MM.1S (cell line): ENCODE measurements at regions not wholly inside any gene's neighbourhood (a gene's known extent, or its start where the extent isn't known, plus 50 kb on each side); places are given as distances from the start of the nearest gene placed in this dataset.
A peak's percentile ranks its signal among the peaks of the same experiment; 100 is the strongest.

Experiments
- DNase-seq: peaks from one replicate; pipeline ENCODE4 v3.0.0-alpha.2; 2015
- H2AFZ ChIP-seq: fragments of 300-600 bp; sonication (generic); 2 replicates; pipeline ENCODE4 v1.6.0; 2016; ENCODE audit warnings: antibody characterized with exemption, low read length
- H3F3A ChIP-seq: fragments of 300-600 bp; sonication (generic); 2 replicates; pipeline ENCODE4 v1.6.1; 2016; ENCODE audit warnings: mild to moderate bottlenecking, antibody characterized with exemption, low read length, moderate library complexity, mixed read lengths; ENCODE audit not compliant: insufficient read depth
- H3K27ac ChIP-seq: fragments of 300-600 bp; sonication (generic); 2 replicates; pipeline ENCODE4 v1.5.1; 2016; ENCODE audit warnings: mild to moderate bottlenecking, low read length
- H3K27me3 ChIP-seq: fragments of 300-600 bp; sonication (generic); replicated peaks from 2 replicates; pipeline ENCODE4 v1.6.0; 2016; ENCODE audit warnings: low read length; ENCODE audit not compliant: insufficient read depth
- H3K36me3 ChIP-seq: fragments of 300-600 bp; sonication (generic); replicated peaks from 2 replicates; pipeline ENCODE4 v1.6.1; 2016; ENCODE audit warnings: mild to moderate bottlenecking, low read length, mixed read lengths; ENCODE audit not compliant: insufficient read depth
- H3K4me1 ChIP-seq: fragments of 300-600 bp; sonication (generic); 2 replicates; pipeline ENCODE4 v1.6.1; 2016; ENCODE audit warnings: low read length, mixed read lengths
- H3K4me2 ChIP-seq: fragments of 300-600 bp; sonication (generic); 2 replicates; pipeline ENCODE4 v1.6.0; 2016; ENCODE audit warnings: low read depth, low read length
- H3K4me3 ChIP-seq: fragments of 300-600 bp; sonication (generic); 2 replicates; pipeline ENCODE4 v1.5.1; 2016; ENCODE audit warnings: low read length, mixed read lengths
- H3K79me2 ChIP-seq: fragments of 300-600 bp; sonication (generic); 2 replicates; pipeline ENCODE4 v1.6.1; 2016; ENCODE audit warnings: mixed run types, low read length, mixed read lengths
- H3K9ac ChIP-seq: fragments of 300-600 bp; sonication (generic); 2 replicates; pipeline ENCODE4 v1.6.1; 2016; ENCODE audit warnings: low read length, mixed read lengths
- H3K9me2 ChIP-seq: fragments of 300-600 bp; sonication (generic); replicated peaks from 2 replicates; pipeline ENCODE4 v1.6.1; 2016; ENCODE audit warnings: mild to moderate bottlenecking, low read length, mixed read lengths; ENCODE audit not compliant: insufficient read depth
- H3K9me3 ChIP-seq: fragments of 300-600 bp; sonication (generic); replicated peaks from 2 replicates; pipeline ENCODE4 v1.6.1; 2016; ENCODE audit warnings: mild to moderate bottlenecking, low read length, mixed read lengths; ENCODE audit not compliant: insufficient read depth
- H4K20me1 ChIP-seq: fragments of 300-600 bp; sonication (generic); 2 replicates; pipeline ENCODE4 v1.6.1; 2016; ENCODE audit warnings: mild to moderate bottlenecking, low read length, moderate library complexity, mixed read lengths; ENCODE audit not compliant: insufficient read depth
- EZH2 ChIP-seq: fragments of 300-600 bp; sonication (generic); optimal IDR thresholded peaks from 2 replicates; pipeline ENCODE3; 2017; ENCODE audit warnings: low read depth, mild to moderate bottlenecking, antibody characterized with exemption, low read length, mixed read lengths
- EZH2phosphoT487 ChIP-seq: fragments of 300-600 bp; sonication (generic); IDR thresholded peaks from 2 replicates; pipeline ENCODE4 v1.6.1; 2018; ENCODE audit warnings: antibody characterized with exemption, low read length
- TF ChIP-seq, protein P1 (sequence below): fragments of 300-600 bp; sonication (generic); IDR thresholded peaks from 2 replicates; pipeline ENCODE4 v1.5.1; 2016; ENCODE audit warnings: antibody characterized with exemption, low read length, mixed read lengths

DNA sequence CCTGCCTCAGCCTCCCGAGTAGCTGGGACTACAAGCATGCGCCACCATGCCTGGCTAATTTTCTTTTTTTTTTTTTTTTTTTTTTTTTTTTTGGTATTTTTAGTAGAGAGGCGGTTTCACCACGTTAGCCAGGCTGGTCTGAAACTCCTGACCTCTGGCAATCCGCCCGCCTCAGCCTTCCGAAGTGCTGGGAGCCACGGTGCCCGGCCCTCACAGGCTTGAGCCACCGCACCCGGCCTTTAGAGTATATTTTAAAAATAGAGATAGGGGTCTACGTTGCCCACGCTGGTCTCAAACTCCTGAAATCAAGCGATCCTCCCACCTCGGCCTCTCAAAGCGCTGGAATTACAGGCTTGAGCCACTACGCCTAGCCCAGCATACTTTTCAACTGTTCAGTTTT lies 93.4 kb upstream of the CHD2 start:
- Histone ChIP-seq H3K4me3 (no peak overlapping the region), H3K79me2 (peaks cover 13% of the 10 kb centered on the region), H3K9me3 (no peaks in the 10 kb centered on the region), H3K4me1 (peaks cover 24% of the 10 kb centered on the region), H3K36me3 (no peaks in the 10 kb centered on the region), H3K27me3 (no peaks in the 10 kb centered on the region), H3K27ac (no peak overlapping the region), H3K4me2 (no peak overlapping the region), H3F3A (peaks cover 35% of the 10 kb centered on the region), H2AFZ (no peak overlapping the region), H3K9ac (no peak overlapping the region), H3K9me2 (no peaks in the 10 kb centered on the region), H4K20me1 (no peaks in the 10 kb centered on the region)
- no peak for TF ChIP-seq EZH2
- no peak for TF ChIP-seq EZH2phosphoT487
- TF ChIP-seq, protein P1, sequence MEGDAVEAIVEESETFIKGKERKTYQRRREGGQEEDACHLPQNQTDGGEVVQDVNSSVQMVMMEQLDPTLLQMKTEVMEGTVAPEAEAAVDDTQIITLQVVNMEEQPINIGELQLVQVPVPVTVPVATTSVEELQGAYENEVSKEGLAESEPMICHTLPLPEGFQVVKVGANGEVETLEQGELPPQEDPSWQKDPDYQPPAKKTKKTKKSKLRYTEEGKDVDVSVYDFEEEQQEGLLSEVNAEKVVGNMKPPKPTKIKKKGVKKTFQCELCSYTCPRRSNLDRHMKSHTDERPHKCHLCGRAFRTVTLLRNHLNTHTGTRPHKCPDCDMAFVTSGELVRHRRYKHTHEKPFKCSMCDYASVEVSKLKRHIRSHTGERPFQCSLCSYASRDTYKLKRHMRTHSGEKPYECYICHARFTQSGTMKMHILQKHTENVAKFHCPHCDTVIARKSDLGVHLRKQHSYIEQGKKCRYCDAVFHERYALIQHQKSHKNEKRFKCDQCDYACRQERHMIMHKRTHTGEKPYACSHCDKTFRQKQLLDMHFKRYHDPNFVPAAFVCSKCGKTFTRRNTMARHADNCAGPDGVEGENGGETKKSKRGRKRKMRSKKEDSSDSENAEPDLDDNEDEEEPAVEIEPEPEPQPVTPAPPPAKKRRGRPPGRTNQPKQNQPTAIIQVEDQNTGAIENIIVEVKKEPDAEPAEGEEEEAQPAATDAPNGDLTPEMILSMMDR: no peak
- DNase-seq: no peak

DNA sequence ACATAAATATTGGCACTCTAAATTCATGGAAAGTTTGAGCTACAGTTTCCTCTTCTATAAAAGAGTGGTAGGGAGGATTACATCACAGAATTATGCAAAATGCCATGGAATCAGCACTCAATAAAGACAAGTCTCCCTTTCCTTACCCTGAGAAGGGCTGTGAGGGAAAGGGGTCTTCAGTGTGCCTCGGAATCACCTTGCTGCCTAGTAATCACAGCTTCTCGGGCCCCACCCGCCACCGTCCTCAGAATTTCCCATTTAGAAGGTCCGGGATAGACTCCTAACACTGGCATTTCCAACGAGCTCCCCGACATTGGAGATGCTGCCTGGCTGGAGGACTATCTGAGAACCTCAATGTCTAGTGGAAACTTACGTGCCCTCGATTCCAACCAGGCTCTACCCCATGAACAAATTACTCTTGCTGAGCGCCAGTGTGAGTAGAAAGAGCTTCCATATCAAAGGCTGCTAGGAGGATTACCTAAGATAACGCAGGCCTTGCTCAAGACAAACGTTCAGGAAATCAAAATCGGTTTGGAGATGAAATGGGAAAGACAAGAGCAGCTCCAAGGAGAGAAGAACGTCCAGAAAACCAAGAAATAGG lies 92.1 kb upstream of the CHD2 start:
- Histone ChIP-seq H3K9me2 (no peaks in the 10 kb centered on the region), H4K20me1 (no peaks in the 10 kb centered on the region), H3K27ac (peak overlapping the region; percentile 98; the same call in 1 of the 2 replicates), H3K27me3 (no peaks in the 10 kb centered on the region), H3K9ac (peak overlapping the region; percentile 57), H2AFZ (peak overlapping the region; percentile 59), H3F3A (peaks cover 35% of the 10 kb centered on the region), H3K4me3 (peak overlapping the region; percentile 48), H3K9me3 (no peaks in the 10 kb centered on the region), H3K79me2 (peaks cover 17% of the 10 kb centered on the region), H3K4me2 (peak overlapping the region; percentile 69), H3K36me3 (no peaks in the 10 kb centered on the region), H3K4me1 (peaks cover 23% of the 10 kb centered on the region)
- DNase-seq: no peak
- TF ChIP-seq EZH2 (no peak), EZH2phosphoT487 (no peak)
- TF ChIP-seq, protein P1: no peak

DNA sequence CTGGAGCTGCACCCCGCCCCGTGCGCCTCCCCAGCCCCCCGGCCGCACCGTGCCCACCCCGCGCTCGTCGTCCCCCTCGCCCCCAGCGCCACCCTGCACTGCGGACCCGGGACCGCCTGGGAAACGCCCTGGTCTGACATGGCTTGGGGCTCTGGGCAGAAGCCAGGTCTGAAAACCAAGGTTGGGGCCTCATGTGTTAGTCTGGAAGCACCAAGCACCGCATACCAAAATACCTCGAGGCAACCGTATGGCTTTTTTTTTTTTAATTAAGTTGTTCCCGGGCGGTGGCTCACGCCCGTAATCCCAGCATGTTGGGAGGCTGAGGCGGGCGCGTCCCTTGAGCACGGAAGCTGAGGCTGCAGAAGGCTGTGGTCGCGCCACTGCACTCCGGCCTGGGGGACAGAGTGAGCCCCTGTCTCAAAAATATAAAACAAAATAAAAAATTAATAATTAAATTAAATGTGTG lies 91.5 kb upstream of the CHD2 start:
- Histone ChIP-seq H3K9me3 (no peaks in the 10 kb centered on the region), H3K9me2 (no peaks in the 10 kb centered on the region), H2AFZ (peak overlapping the region; percentile 59), H3K4me1 (peaks cover 18% of the 10 kb centered on the region), H3K9ac (peak overlapping the region; percentile 57), H3K79me2 (peaks cover 17% of the 10 kb centered on the region), H3F3A (peaks cover 30% of the 10 kb centered on the region), H3K27me3 (no peaks in the 10 kb centered on the region), H3K36me3 (no peaks in the 10 kb centered on the region), H3K27ac (peak overlapping the region; percentile 98; the same call in 1 of the 2 replicates), H3K4me2 (peak overlapping the region; percentile 69), H4K20me1 (no peaks in the 10 kb centered on the region), H3K4me3 (peak overlapping the region; percentile 48)
- DNase-seq: no peak
- TF ChIP-seq, protein P1: no peak
- no peak for TF ChIP-seq EZH2phosphoT487
- TF ChIP-seq EZH2: no peak
